GM23338 (cell line): ENCODE measurements at regions not wholly inside any gene's neighbourhood (a gene's known extent, or its start where the extent isn't known, plus 50 kb on each side); places are given as distances from the start of the nearest gene placed in this dataset.
A peak's percentile ranks its signal among the peaks of the same experiment; 100 is the strongest.

ENCODE experiments used
- ATAC-seq: fragments of 200-7000 bp; cut with Tn5 transposase; 3 replicates; pipeline ENCODE4 v1.9.1; 2020
- DNase-seq: peaks from one replicate; pipeline ENCODE4 v3.0.0-alpha.2; 2015; ENCODE audit warnings: low spot score
- H2AFZ ChIP-seq: fragments of 200-600 bp; sonication (generic); 2 replicates; pipeline ENCODE4 v1.8.0; 2016; ENCODE audit warnings: antibody characterized with exemption, mild to moderate bottlenecking, moderate library complexity
- H3F3A ChIP-seq: fragments of 200-600 bp; sonication (generic); replicated peaks from 2 replicates; pipeline ENCODE4 v1.8.0; 2017; ENCODE audit warnings: antibody characterized with exemption, mixed run types, low read depth
- H3K27ac ChIP-seq: fragments of 200-600 bp; sonication (generic); 2 replicates; pipeline ENCODE4 v1.6.1; 2016; ENCODE audit warnings: low read depth
- H3K27me3 ChIP-seq: fragments of 200-600 bp; sonication (generic); 2 replicates; pipeline ENCODE4 v1.8.0; 2016; ENCODE audit warnings: mild to moderate bottlenecking, mixed run types, moderate library complexity; ENCODE audit not compliant: insufficient read depth
- H3K36me3 ChIP-seq: fragments of 200-600 bp; sonication (generic); 2 replicates; pipeline ENCODE4 v1.8.0; 2016; ENCODE audit warnings: mild to moderate bottlenecking; ENCODE audit not compliant: insufficient read depth
- H3K4me1 ChIP-seq: fragments of 200-600 bp; sonication (generic); 2 replicates; pipeline ENCODE4 v1.8.0; 2016; ENCODE audit warnings: mild to moderate bottlenecking, moderate library complexity; ENCODE audit not compliant: insufficient read depth
- H3K4me2 ChIP-seq: fragments of 200-600 bp; sonication (generic); 2 replicates; pipeline ENCODE4 v1.7.1; 2017; ENCODE audit warnings: mixed run types
- H3K4me3 ChIP-seq: fragments of 200-600 bp; sonication (generic); 2 replicates; pipeline ENCODE4 v1.6.1; 2016; ENCODE audit warnings: mixed run types
- H3K79me2 ChIP-seq: fragments of 200-600 bp; sonication (generic); replicated peaks from 2 replicates; pipeline ENCODE4 v1.8.0; 2017; ENCODE audit warnings: mild to moderate bottlenecking; ENCODE audit not compliant: insufficient read depth
- H3K9me2 ChIP-seq: fragments of 200-600 bp; sonication (generic); 2 replicates; pipeline ENCODE4 v1.8.0; 2017; ENCODE audit not compliant: insufficient read depth
- H4K20me1 ChIP-seq: fragments of 200-600 bp; sonication (generic); replicated peaks from 2 replicates; pipeline ENCODE4 v1.8.0; 2017; ENCODE audit warnings: mild to moderate bottlenecking; ENCODE audit not compliant: insufficient read depth
- H3K27ac Mint-ChIP-seq: 2 replicates; pipeline ENCODE4 v1.8.0; 2020; ENCODE audit warnings: inconsistent platforms, mild to moderate bottlenecking, moderate library complexity, mixed read lengths
- H3K27me3 Mint-ChIP-seq: 3 replicates; pipeline ENCODE4 v1.8.0; 2022; ENCODE audit warnings: low read depth, mild to moderate bottlenecking, moderate library complexity, mixed read lengths, inconsistent platforms; ENCODE audit not compliant: insufficient read depth, poor library complexity
- H3K36me3 Mint-ChIP-seq: 3 replicates; pipeline ENCODE4 v1.8.0; 2021; ENCODE audit warnings: low read depth, mild to moderate bottlenecking, inconsistent platforms, moderate library complexity, mixed read lengths
- H3K4me1 Mint-ChIP-seq: 3 replicates; pipeline ENCODE4 v1.8.0; 2020; ENCODE audit warnings: mild to moderate bottlenecking, inconsistent platforms, mixed read lengths
- H3K4me3 Mint-ChIP-seq: 3 replicates; pipeline ENCODE4 v1.8.0; 2021; ENCODE audit warnings: moderate library complexity, mild to moderate bottlenecking, inconsistent platforms, mixed read lengths
- H3K9me3 Mint-ChIP-seq: 3 replicates; pipeline ENCODE4 v1.8.0; 2020; ENCODE audit warnings: moderate library complexity, mild to moderate bottlenecking, inconsistent platforms, mixed read lengths
- CREB1 ChIP-seq: fragments of 250-450 bp; sonication (Bioruptor Pico); IDR thresholded peaks from 2 replicates; pipeline ENCODE4 v1.5.0; 2020; ENCODE audit warnings: low read depth, mild to moderate bottlenecking, moderate library complexity
- EZH2 ChIP-seq: fragments of 200-600 bp; sonication (generic); IDR thresholded peaks from one replicate; pipeline ENCODE4 v1.8.0; 2017; ENCODE audit warnings: antibody characterized with exemption, mild to moderate bottlenecking, low read depth; ENCODE audit not compliant: unreplicated experiment
- EZH2phosphoT487 ChIP-seq: fragments of 200-600 bp; sonication (generic); IDR thresholded peaks from one replicate; pipeline ENCODE4 v1.8.1; 2018; ENCODE audit warnings: antibody characterized with exemption; ENCODE audit not compliant: unreplicated experiment
- JUNB ChIP-seq: IDR thresholded peaks from one replicate; pipeline ENCODE4 v1.6.1; 2016; ENCODE audit warnings: antibody characterized with exemption; ENCODE audit not compliant: unreplicated experiment
- NANOG ChIP-seq: IDR thresholded peaks from 2 replicates; pipeline ENCODE4 v1.6.1; 2016; ENCODE audit warnings: antibody characterized with exemption, borderline replicate concordance
- STAT1 ChIP-seq: IDR thresholded peaks from one replicate; pipeline ENCODE4 v1.6.1; 2016; ENCODE audit warnings: antibody characterized with exemption; ENCODE audit not compliant: unreplicated experiment
- ZNF114 ChIP-seq: fragments of 250-450 bp; sonication (Bioruptor Pico); IDR thresholded peaks from 2 replicates; pipeline ENCODE4 v1.5.0; 2020; ENCODE audit warnings: mild to moderate bottlenecking, moderate library complexity
- ZNF331 ChIP-seq: fragments of 250-450 bp; sonication (Bioruptor Pico); IDR thresholded peaks from 2 replicates; pipeline ENCODE4 v1.5.0; 2020; ENCODE audit warnings: low read depth, mild to moderate bottlenecking, moderate library complexity
- TF ChIP-seq, protein P1 (sequence below): fragments of 250-450 bp; sonication (Bioruptor Pico); IDR thresholded peaks from 2 replicates; pipeline ENCODE4 v1.5.0; 2020; ENCODE audit warnings: mild to moderate bottlenecking, moderate library complexity
- TF ChIP-seq, protein P2 (sequence below): IDR thresholded peaks from 2 replicates; pipeline ENCODE4 v1.6.1; 2016; ENCODE audit warnings: antibody characterized with exemption
- TF ChIP-seq, protein P3 (sequence below), 2 experiments: fragments of 200-600 bp in 1 of 2; sonication (generic) in 1 of 2; conservative IDR thresholded peaks; 2 replicates each; pipeline versions ENCODE4 v1.5.1 to v1.6.1; 2016 to 2017; ENCODE audit warnings: antibody characterized with exemption in 2 of 2, low read depth in 2 of 2, mild to moderate bottlenecking in 2 of 2, moderate library complexity in 1 of 2
- TF ChIP-seq, protein P4 (sequence below): IDR thresholded peaks from one replicate; pipeline ENCODE4 v1.6.1; 2018; ENCODE audit warnings: antibody characterized with exemption; ENCODE audit not compliant: unreplicated experiment

DNA sequence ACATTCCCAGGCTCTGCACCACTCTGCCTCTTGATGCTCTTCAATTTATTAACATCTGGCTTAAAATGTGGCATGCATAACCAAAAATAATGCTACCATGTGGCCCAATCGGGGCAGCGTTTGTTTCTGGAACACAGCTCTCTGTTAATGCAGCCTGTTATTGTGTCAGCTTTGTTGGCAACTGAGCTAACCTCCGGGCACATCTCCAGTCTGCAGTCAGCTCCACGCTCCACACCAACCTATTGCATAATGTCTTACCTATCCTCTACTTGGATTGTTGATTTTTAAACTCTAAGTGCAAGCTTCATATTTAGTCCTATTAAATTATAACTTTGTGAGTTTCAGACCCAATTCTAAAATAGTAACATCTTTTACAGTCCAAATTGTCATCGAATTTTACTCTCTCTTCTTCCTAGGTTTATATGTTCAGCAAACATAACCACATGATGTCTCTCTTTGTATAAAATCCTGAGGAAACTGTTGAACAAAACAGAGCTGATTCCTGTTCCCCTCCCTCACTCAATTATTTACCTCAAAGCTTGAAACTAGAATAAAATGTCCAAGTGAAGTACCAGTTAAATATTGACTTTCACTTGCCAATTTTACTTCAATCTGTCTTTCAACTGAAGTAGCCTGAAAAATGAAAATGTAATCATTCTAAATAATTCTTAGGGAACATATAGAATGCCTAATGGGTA lies 92.2 kb upstream of the RAPGEF2 start:
- Mint-ChIP-seq H3K9me3 (no peaks in the 10 kb centered on the region), H3K36me3 (no peaks in the 10 kb centered on the region), H3K4me3 (no peak overlapping the region), H3K27me3 (peaks cover 1% of the 10 kb centered on the region), H3K27ac (no peak overlapping the region), H3K4me1 (peaks cover 38% of the 10 kb centered on the region)
- H2AFZ ChIP-seq = peak overlapping the region; percentile 50; the same call in 1 of the 2 replicates
- ATAC-seq (peak; percentile 44; the same call in 1 of the 3 replicates), DNase-seq (no peak)
- H3K4me2 ChIP-seq = no peak overlapping the region
- H3K4me3 ChIP-seq = no peak overlapping the region
- peaks cover 10% of the 10 kb centered on the region for H3K4me1 ChIP-seq
- H4K20me1 ChIP-seq = no peaks in the 10 kb centered on the region
- no peak overlapping the region for H3K27ac ChIP-seq
- no peaks in the 10 kb centered on the region for H3F3A ChIP-seq
- H3K36me3 ChIP-seq = no peaks in the 10 kb centered on the region
- H3K9me2 ChIP-seq = no peaks in the 10 kb centered on the region
- H3K79me2 ChIP-seq = no peaks in the 10 kb centered on the region
- H3K27me3 ChIP-seq = no peaks in the 10 kb centered on the region
- TF ChIP-seq, protein P1, sequence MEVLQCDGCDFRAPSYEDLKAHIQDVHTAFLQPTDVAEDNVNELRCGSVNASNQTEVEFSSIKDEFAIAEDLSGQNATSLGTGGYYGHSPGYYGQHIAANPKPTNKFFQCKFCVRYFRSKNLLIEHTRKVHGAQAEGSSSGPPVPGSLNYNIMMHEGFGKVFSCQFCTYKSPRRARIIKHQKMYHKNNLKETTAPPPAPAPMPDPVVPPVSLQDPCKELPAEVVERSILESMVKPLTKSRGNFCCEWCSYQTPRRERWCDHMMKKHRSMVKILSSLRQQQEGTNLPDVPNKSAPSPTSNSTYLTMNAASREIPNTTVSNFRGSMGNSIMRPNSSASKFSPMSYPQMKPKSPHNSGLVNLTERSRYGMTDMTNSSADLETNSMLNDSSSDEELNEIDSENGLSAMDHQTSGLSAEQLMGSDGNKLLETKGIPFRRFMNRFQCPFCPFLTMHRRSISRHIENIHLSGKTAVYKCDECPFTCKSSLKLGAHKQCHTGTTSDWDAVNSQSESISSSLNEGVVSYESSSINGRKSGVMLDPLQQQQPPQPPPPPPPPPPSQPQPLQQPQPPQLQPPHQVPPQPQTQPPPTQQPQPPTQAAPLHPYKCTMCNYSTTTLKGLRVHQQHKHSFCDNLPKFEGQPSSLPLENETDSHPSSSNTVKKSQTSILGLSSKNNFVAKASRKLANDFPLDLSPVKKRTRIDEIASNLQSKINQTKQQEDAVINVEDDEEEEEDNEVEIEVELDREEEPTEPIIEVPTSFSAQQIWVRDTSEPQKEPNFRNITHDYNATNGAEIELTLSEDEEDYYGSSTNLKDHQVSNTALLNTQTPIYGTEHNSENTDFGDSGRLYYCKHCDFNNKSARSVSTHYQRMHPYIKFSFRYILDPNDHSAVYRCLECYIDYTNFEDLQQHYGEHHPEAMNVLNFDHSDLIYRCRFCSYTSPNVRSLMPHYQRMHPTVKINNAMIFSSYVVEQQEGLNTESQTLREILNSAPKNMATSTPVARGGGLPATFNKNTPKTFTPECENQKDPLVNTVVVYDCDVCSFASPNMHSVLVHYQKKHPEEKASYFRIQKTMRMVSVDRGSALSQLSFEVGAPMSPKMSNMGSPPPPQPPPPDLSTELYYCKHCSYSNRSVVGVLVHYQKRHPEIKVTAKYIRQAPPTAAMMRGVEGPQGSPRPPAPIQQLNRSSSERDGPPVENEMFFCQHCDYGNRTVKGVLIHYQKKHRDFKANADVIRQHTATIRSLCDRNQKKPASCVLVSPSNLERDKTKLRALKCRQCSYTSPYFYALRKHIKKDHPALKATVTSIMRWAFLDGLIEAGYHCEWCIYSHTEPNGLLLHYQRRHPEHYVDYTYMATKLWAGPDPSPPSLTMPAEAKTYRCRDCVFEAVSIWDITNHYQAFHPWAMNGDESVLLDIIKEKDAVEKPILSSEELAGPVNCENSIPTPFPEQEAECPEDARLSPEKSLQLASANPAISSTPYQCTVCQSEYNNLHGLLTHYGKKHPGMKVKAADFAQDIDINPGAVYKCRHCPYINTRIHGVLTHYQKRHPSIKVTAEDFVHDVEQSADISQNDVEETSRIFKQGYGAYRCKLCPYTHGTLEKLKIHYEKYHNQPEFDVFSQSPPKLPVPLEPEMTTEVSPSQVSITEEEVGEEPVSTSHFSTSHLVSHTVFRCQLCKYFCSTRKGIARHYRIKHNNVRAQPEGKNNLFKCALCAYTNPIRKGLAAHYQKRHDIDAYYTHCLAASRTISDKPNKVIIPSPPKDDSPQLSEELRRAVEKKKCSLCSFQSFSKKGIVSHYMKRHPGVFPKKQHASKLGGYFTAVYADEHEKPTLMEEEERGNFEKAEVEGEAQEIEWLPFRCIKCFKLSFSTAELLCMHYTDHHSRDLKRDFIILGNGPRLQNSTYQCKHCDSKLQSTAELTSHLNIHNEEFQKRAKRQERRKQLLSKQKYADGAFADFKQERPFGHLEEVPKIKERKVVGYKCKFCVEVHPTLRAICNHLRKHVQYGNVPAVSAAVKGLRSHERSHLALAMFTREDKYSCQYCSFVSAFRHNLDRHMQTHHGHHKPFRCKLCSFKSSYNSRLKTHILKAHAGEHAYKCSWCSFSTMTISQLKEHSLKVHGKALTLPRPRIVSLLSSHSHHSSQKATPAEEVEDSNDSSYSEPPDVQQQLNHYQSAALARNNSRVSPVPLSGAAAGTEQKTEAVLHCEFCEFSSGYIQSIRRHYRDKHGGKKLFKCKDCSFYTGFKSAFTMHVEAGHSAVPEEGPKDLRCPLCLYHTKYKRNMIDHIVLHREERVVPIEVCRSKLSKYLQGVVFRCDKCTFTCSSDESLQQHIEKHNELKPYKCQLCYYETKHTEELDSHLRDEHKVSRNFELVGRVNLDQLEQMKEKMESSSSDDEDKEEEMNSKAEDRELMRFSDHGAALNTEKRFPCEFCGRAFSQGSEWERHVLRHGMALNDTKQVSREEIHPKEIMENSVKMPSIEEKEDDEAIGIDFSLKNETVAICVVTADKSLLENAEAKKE (CRISPR knock-in tag) = no peak
- TF ChIP-seq, protein P2, sequence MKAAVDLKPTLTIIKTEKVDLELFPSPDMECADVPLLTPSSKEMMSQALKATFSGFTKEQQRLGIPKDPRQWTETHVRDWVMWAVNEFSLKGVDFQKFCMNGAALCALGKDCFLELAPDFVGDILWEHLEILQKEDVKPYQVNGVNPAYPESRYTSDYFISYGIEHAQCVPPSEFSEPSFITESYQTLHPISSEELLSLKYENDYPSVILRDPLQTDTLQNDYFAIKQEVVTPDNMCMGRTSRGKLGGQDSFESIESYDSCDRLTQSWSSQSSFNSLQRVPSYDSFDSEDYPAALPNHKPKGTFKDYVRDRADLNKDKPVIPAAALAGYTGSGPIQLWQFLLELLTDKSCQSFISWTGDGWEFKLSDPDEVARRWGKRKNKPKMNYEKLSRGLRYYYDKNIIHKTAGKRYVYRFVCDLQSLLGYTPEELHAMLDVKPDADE = no peak
- TF ChIP-seq CREB1 (CRISPR knock-in tag) (no peak), JUNB (no peak), STAT1 (no peak), NANOG (no peak), EZH2 (no peak), ZNF331 (CRISPR knock-in tag) (no peak), ZNF114 (no peak), EZH2phosphoT487 (no peak)
- TF ChIP-seq, protein P3, sequence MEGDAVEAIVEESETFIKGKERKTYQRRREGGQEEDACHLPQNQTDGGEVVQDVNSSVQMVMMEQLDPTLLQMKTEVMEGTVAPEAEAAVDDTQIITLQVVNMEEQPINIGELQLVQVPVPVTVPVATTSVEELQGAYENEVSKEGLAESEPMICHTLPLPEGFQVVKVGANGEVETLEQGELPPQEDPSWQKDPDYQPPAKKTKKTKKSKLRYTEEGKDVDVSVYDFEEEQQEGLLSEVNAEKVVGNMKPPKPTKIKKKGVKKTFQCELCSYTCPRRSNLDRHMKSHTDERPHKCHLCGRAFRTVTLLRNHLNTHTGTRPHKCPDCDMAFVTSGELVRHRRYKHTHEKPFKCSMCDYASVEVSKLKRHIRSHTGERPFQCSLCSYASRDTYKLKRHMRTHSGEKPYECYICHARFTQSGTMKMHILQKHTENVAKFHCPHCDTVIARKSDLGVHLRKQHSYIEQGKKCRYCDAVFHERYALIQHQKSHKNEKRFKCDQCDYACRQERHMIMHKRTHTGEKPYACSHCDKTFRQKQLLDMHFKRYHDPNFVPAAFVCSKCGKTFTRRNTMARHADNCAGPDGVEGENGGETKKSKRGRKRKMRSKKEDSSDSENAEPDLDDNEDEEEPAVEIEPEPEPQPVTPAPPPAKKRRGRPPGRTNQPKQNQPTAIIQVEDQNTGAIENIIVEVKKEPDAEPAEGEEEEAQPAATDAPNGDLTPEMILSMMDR (conservative IDR thresholded peaks at IDR 0.05; ENCODE audit: low read depth in 2 of 2) = no peak
- TF ChIP-seq, protein P4, sequence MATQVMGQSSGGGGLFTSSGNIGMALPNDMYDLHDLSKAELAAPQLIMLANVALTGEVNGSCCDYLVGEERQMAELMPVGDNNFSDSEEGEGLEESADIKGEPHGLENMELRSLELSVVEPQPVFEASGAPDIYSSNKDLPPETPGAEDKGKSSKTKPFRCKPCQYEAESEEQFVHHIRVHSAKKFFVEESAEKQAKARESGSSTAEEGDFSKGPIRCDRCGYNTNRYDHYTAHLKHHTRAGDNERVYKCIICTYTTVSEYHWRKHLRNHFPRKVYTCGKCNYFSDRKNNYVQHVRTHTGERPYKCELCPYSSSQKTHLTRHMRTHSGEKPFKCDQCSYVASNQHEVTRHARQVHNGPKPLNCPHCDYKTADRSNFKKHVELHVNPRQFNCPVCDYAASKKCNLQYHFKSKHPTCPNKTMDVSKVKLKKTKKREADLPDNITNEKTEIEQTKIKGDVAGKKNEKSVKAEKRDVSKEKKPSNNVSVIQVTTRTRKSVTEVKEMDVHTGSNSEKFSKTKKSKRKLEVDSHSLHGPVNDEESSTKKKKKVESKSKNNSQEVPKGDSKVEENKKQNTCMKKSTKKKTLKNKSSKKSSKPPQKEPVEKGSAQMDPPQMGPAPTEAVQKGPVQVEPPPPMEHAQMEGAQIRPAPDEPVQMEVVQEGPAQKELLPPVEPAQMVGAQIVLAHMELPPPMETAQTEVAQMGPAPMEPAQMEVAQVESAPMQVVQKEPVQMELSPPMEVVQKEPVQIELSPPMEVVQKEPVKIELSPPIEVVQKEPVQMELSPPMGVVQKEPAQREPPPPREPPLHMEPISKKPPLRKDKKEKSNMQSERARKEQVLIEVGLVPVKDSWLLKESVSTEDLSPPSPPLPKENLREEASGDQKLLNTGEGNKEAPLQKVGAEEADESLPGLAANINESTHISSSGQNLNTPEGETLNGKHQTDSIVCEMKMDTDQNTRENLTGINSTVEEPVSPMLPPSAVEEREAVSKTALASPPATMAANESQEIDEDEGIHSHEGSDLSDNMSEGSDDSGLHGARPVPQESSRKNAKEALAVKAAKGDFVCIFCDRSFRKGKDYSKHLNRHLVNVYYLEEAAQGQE = no peak
